Lower leg skin (tissue), 3 donors: ENCODE measurements at regions not wholly inside any gene's neighbourhood (a gene's known extent, or its start where the extent isn't known, plus 50 kb on each side); places are given as distances from the start of the nearest gene placed in this dataset.

Source experiments
- POLR2A ChIP-seq, 2 donors: fragments of 450-650 bp; IDR thresholded peaks; one replicate each; pipeline ENCODE4 v1.6.1; 2016 to 2017; ENCODE audit warnings: antibody characterized with exemption in 2 of 2, mild to moderate bottlenecking in 1 of 2, moderate library complexity in 1 of 2
- TF ChIP-seq, protein P1 (sequence below), 3 donors: fragments of 450-650 bp; IDR thresholded peaks; one replicate each; pipeline ENCODE4 v1.5.1; 2016; ENCODE audit warnings: antibody characterized with exemption in 3 of 3, mild to moderate bottlenecking in 3 of 3, moderate library complexity in 2 of 3

DNA sequence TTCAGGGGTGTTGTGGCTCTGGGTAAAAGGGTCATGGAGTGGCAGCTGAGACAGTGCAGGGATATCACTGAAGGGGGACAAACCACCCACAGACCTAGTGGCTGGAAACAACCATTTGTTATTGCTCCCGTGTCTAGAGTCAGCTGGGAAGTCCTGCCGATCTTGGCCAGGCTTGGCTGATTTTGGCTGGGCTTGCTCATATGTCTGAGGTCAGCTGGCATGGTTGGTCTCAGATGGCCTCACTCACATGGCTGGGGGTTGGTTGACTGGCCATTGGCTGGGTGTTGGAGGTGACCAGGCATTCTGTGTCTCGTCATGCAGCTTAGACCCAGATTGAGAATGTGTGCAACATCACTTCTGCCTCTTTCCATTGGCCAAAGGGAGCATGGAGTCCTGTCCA lies 203.8 kb upstream of the POU3F1 start:
- TF ChIP-seq, protein P1, sequence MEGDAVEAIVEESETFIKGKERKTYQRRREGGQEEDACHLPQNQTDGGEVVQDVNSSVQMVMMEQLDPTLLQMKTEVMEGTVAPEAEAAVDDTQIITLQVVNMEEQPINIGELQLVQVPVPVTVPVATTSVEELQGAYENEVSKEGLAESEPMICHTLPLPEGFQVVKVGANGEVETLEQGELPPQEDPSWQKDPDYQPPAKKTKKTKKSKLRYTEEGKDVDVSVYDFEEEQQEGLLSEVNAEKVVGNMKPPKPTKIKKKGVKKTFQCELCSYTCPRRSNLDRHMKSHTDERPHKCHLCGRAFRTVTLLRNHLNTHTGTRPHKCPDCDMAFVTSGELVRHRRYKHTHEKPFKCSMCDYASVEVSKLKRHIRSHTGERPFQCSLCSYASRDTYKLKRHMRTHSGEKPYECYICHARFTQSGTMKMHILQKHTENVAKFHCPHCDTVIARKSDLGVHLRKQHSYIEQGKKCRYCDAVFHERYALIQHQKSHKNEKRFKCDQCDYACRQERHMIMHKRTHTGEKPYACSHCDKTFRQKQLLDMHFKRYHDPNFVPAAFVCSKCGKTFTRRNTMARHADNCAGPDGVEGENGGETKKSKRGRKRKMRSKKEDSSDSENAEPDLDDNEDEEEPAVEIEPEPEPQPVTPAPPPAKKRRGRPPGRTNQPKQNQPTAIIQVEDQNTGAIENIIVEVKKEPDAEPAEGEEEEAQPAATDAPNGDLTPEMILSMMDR (IDR thresholded peaks at IDR 0.05): no peak
- TF ChIP-seq POLR2A (IDR thresholded peaks at IDR 0.05): no peak
